Trophoblast cell (in vitro differentiated cells and primary cell): ENCODE measurements at regions not wholly inside any gene's neighbourhood (a gene's known extent, or its start where the extent isn't known, plus 50 kb on each side); places are given as distances from the start of the nearest gene placed in this dataset.

Experiments used
- DNase-seq, 2 donors: peaks; one replicate each; pipeline ENCODE4 v3.0.0-alpha.2; 2016
- H2AFZ ChIP-seq: 2 replicates; pipeline ENCODE4 v1.6.1; 2013; ENCODE audit warnings: low read length, moderate library complexity, mild to moderate bottlenecking; ENCODE audit not compliant: insufficient read depth, poor library complexity
- H2AK5ac ChIP-seq: 2 replicates; pipeline ENCODE4 v1.6.1; 2013; ENCODE audit warnings: mild to moderate bottlenecking, low read length
- H2BK120ac ChIP-seq: 2 replicates; pipeline ENCODE4 v1.6.1; 2013; ENCODE audit warnings: low read length, mild to moderate bottlenecking, moderate library complexity; ENCODE audit not compliant: insufficient read depth, poor library complexity
- H2BK12ac ChIP-seq: 2 replicates; pipeline ENCODE4 v1.6.1; 2013; ENCODE audit warnings: mild to moderate bottlenecking, low read length, moderate library complexity
- H2BK5ac ChIP-seq: 2 replicates; pipeline ENCODE4 v1.6.1; 2013; ENCODE audit warnings: low read length, low read depth, moderate library complexity, mild to moderate bottlenecking; ENCODE audit not compliant: poor library complexity
- H3K14ac ChIP-seq: 2 replicates; pipeline ENCODE4 v1.6.1; 2013; ENCODE audit warnings: mild to moderate bottlenecking, low read length
- H3K18ac ChIP-seq: 2 replicates; pipeline ENCODE4 v1.6.1; 2013; ENCODE audit warnings: mild to moderate bottlenecking, low read length
- H3K23ac ChIP-seq: 2 replicates; pipeline ENCODE4 v1.6.1; 2013; ENCODE audit warnings: low read length
- H3K27ac ChIP-seq: 2 replicates; pipeline ENCODE4 v1.5.1; 2013; ENCODE audit warnings: low read depth, mild to moderate bottlenecking, inconsistent platforms, low read length, moderate library complexity
- H3K27me3 ChIP-seq: 2 replicates; pipeline ENCODE4 v1.6.1; 2013; ENCODE audit warnings: inconsistent platforms, mild to moderate bottlenecking, low read length, moderate library complexity; ENCODE audit not compliant: insufficient read depth
- H3K36me3 ChIP-seq, 2 experiments: 1 replicate in 1 of 2; 2 replicates in 1 of 2; pipeline ENCODE4 v1.6.1; 2013; ENCODE audit warnings: low read length in 2 of 2, mild to moderate bottlenecking in 2 of 2, moderate library complexity in 1 of 2; ENCODE audit not compliant: insufficient read depth in 2 of 2, control insufficient read depth in 1 of 2
- H3K4ac ChIP-seq: 2 replicates; pipeline ENCODE4 v1.6.1; 2013; ENCODE audit warnings: low read depth, mild to moderate bottlenecking, low read length, moderate library complexity
- H3K4me1 ChIP-seq, 2 experiments: 1 replicate in 1 of 2; 2 replicates in 1 of 2; pipeline ENCODE4 v1.6.1; 2013; ENCODE audit warnings: low read length in 2 of 2, mild to moderate bottlenecking in 2 of 2, moderate library complexity in 1 of 2; ENCODE audit not compliant: insufficient read depth in 2 of 2, control insufficient read depth in 1 of 2
- H3K4me2 ChIP-seq: 2 replicates; pipeline ENCODE4 v1.6.1; 2013; ENCODE audit warnings: inconsistent platforms, mild to moderate bottlenecking, low read length, moderate library complexity
- H3K4me3 ChIP-seq: 2 replicates; pipeline ENCODE4 v1.5.1; 2013; ENCODE audit warnings: mild to moderate bottlenecking, low read depth, low read length, inconsistent platforms
- H3K79me1 ChIP-seq: one replicate; pipeline ENCODE4 v1.6.1; 2013; ENCODE audit warnings: low read length
- H3K79me2 ChIP-seq: 2 replicates; pipeline ENCODE4 v1.6.1; 2013; ENCODE audit warnings: low read length, mild to moderate bottlenecking; ENCODE audit not compliant: control insufficient read depth, insufficient read depth, poor library complexity
- H3K9ac ChIP-seq: 2 replicates; pipeline ENCODE4 v1.6.1; 2013; ENCODE audit warnings: mild to moderate bottlenecking, low read length
- H3K9me3 ChIP-seq: 2 replicates; pipeline ENCODE4 v1.6.1; 2013; ENCODE audit warnings: low read depth, mild to moderate bottlenecking, control low read depth, inconsistent platforms, low read length; ENCODE audit not compliant: insufficient read depth
- H4K12ac ChIP-seq: 2 replicates; pipeline ENCODE4 v1.6.1; 2013; ENCODE audit warnings: low read depth, mild to moderate bottlenecking, low read length, moderate library complexity
- H4K8ac ChIP-seq: 2 replicates; pipeline ENCODE4 v1.6.1; 2013; ENCODE audit warnings: low read depth, mild to moderate bottlenecking, low read length, moderate library complexity
- H4K91ac ChIP-seq: one replicate; pipeline ENCODE4 v1.6.1; 2013; ENCODE audit warnings: low read depth, mild to moderate bottlenecking, low read length, moderate library complexity
- WGBS: extraction: QIAGEN DNeasy Blood & Tissue Kit; methylation state at CpG from one replicate; pipeline ENCODE4 v1.1.7; 2013; ENCODE audit warnings: missing lambda C conversion rate; ENCODE audit not compliant: insufficient read length, insufficient coverage; ENCODE audit errors: extremely low coverage; 5-methylcytosine and 5-hydroxymethylcytosine counted together

- H3K9me3 ChIP-seq = no peaks in the 10 kb centered on the region
- H3K9ac ChIP-seq = no peak overlapping the region
- no peak overlapping the region for H3K14ac ChIP-seq
- no peaks in the 10 kb centered on the region for H3K27me3 ChIP-seq
- H3K4me3 ChIP-seq = no peak overlapping the region
- H3K36me3 ChIP-seq = no peaks in the 10 kb centered on the region
- no peak overlapping the region for H4K91ac ChIP-seq
- H3K23ac ChIP-seq = no peak overlapping the region
- H2AK5ac ChIP-seq = no peak overlapping the region
- no peak overlapping the region for H3K4me2 ChIP-seq
- peaks cover 3 to 4% of the 10 kb centered on the region in 2 experiments for H3K4me1 ChIP-seq
- peaks cover 8% of the 10 kb centered on the region for H3K79me1 ChIP-seq
- no peak overlapping the region for H2BK5ac ChIP-seq
- no peaks in the 10 kb centered on the region for H3K79me2 ChIP-seq
- no peak overlapping the region for H4K8ac ChIP-seq
- no peak overlapping the region for H2BK120ac ChIP-seq
- no peak overlapping the region for H4K12ac ChIP-seq
- no peak for DNase-seq
- no peak overlapping the region for H2BK12ac ChIP-seq
- H2AFZ ChIP-seq = no peak overlapping the region
- no peak overlapping the region for H3K27ac ChIP-seq
- no peak overlapping the region for H3K4ac ChIP-seq
- H3K18ac ChIP-seq = no peak overlapping the region
Observed at GRCh38 chr7:84908196-84908793, 278.6 kb downstream of the SEMA3D start.

GRCh38 chr7:84906889-84907288, 280.0 kb downstream of the SEMA3D start:
- Histone ChIP-seq H4K91ac (no peak overlapping the region), H2BK120ac (no peak overlapping the region), H3K23ac (no peak overlapping the region), H3K14ac (no peak overlapping the region), H3K27ac (no peak overlapping the region), H3K36me3 (no peaks in the 10 kb centered on the region), H3K4me3 (no peak overlapping the region), H3K4me1 (no peaks in the 10 kb centered on the region), H2BK12ac (no peak overlapping the region), H3K9ac (no peak overlapping the region), H3K18ac (no peak overlapping the region), H3K9me3 (no peaks in the 10 kb centered on the region), H3K4me2 (no peak overlapping the region), H4K12ac (no peak overlapping the region), H3K27me3 (no peaks in the 10 kb centered on the region), H2BK5ac (no peak overlapping the region), H3K79me1 (peaks cover 5% of the 10 kb centered on the region), H2AFZ (no peak overlapping the region), H3K4ac (no peak overlapping the region), H3K79me2 (no peaks in the 10 kb centered on the region), H4K8ac (no peak overlapping the region), H2AK5ac (no peak overlapping the region)
- no CpG with 5 or more reads among the region's 4 CpGs for WGBS
- DNase-seq = no peak

GRCh38 chr7:84904561-84904960, 282.3 kb downstream of the SEMA3D start:
- no peak overlapping the region for H4K91ac ChIP-seq

GRCh38 chr7:84901366-84901765, 285.5 kb downstream of the SEMA3D start:
- Histone ChIP-seq H2AFZ (no peak overlapping the region), H3K79me1 (no peaks in the 10 kb centered on the region), H3K9ac (no peak overlapping the region), H3K4me3 (no peak overlapping the region), H4K12ac (no peak overlapping the region), H2BK120ac (no peak overlapping the region), H3K4me1 (no peaks in the 10 kb centered on the region), H4K8ac (no peak overlapping the region), H3K4me2 (no peak overlapping the region), H2BK12ac (no peak overlapping the region), H3K27me3 (no peaks in the 10 kb centered on the region), H3K4ac (no peak overlapping the region), H3K79me2 (no peaks in the 10 kb centered on the region), H2AK5ac (no peak overlapping the region), H3K9me3 (no peaks in the 10 kb centered on the region), H3K14ac (no peak overlapping the region), H3K27ac (no peak overlapping the region), H4K91ac (no peak overlapping the region), H2BK5ac (no peak overlapping the region), H3K36me3 (no peaks in the 10 kb centered on the region), H3K23ac (no peak overlapping the region), H3K18ac (no peak overlapping the region)
- DNase-seq = no peak

More at GRCh38 chr7:84904561-84904960, 282.3 kb downstream of the SEMA3D start:
- no peak overlapping the region for H3K18ac ChIP-seq
- no peak overlapping the region for H2BK12ac ChIP-seq
- H3K14ac ChIP-seq = no peak overlapping the region
- DNase-seq = no peak
- H3K27me3 ChIP-seq = no peaks in the 10 kb centered on the region
- no peak overlapping the region for H4K12ac ChIP-seq
- H4K8ac ChIP-seq = no peak overlapping the region
- no peak overlapping the region for H3K4ac ChIP-seq
- H3K4me2 ChIP-seq = no peak overlapping the region
- no peaks in the 10 kb centered on the region for H3K4me1 ChIP-seq
- H2AFZ ChIP-seq = no peak overlapping the region
- H3K27ac ChIP-seq = no peak overlapping the region
- no peak overlapping the region for H3K4me3 ChIP-seq
- H2BK120ac ChIP-seq = no peak overlapping the region
- H3K23ac ChIP-seq = no peak overlapping the region
- H2BK5ac ChIP-seq = no peak overlapping the region
- H3K79me1 ChIP-seq = no peaks in the 10 kb centered on the region
- H3K9me3 ChIP-seq = no peaks in the 10 kb centered on the region
- H3K36me3 ChIP-seq = no peaks in the 10 kb centered on the region
- H3K79me2 ChIP-seq = no peaks in the 10 kb centered on the region
- no peak overlapping the region for H3K9ac ChIP-seq
- no peak overlapping the region for H2AK5ac ChIP-seq
